Spleen (tissue), 7 donors: ENCODE measurements at regions not wholly inside any gene's neighbourhood (a gene's known extent, or its start where the extent isn't known, plus 50 kb on each side); places are given as distances from the start of the nearest gene placed in this dataset.

Experiments used
- POLR2A ChIP-seq, 3 donors: fragments of 450-650 bp; IDR thresholded peaks; one replicate each; pipeline ENCODE4 v1.5.1; 2017; ENCODE audit warnings: antibody characterized with exemption in 3 of 3, mild to moderate bottlenecking in 1 of 3
- TF ChIP-seq, protein P1 (sequence below), 11 experiments: fragments of 200-600 bp in 7 of 11; fragments of 450-650 bp in 4 of 11; sonication (generic) in 4 of 11; IDR thresholded peaks in 8 of 11; conservative IDR thresholded peaks in 3 of 11; 1 replicate in 7 of 11; 2 replicates in 4 of 11; pipeline versions ENCODE4 v1.4.0 to v1.8.0; 2016 to 2021; ENCODE audit warnings: antibody characterized with exemption in 11 of 11, inconsistent platforms in 4 of 11, mild to moderate bottlenecking in 1 of 11
- donor health status: DM: no; HTN: no; CAD: no; lungs with moderate emphysema.
- donor health status: DM: no; HTN: no; CAD: no.
- donor health status: DM: no; HTN: no; CAD: no.

- TF ChIP-seq, protein P1, sequence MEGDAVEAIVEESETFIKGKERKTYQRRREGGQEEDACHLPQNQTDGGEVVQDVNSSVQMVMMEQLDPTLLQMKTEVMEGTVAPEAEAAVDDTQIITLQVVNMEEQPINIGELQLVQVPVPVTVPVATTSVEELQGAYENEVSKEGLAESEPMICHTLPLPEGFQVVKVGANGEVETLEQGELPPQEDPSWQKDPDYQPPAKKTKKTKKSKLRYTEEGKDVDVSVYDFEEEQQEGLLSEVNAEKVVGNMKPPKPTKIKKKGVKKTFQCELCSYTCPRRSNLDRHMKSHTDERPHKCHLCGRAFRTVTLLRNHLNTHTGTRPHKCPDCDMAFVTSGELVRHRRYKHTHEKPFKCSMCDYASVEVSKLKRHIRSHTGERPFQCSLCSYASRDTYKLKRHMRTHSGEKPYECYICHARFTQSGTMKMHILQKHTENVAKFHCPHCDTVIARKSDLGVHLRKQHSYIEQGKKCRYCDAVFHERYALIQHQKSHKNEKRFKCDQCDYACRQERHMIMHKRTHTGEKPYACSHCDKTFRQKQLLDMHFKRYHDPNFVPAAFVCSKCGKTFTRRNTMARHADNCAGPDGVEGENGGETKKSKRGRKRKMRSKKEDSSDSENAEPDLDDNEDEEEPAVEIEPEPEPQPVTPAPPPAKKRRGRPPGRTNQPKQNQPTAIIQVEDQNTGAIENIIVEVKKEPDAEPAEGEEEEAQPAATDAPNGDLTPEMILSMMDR (IDR thresholded peaks at IDR 0.05 in 8 of 11, conservative IDR thresholded peaks at IDR 0.05 in 3 of 11), result no peak
- TF ChIP-seq POLR2A (IDR thresholded peaks at IDR 0.05), result no peak
These were observed 93.8 kb upstream of the HDAC4 start for GRCh38 chr2:239494578-239494977.
